ENCODE measurements at regions not wholly inside any gene's neighbourhood (a gene's known extent, or its start where the extent isn't known, plus 50 kb on each side); places are given as distances from the start of the nearest gene placed in this dataset.

DNA sequence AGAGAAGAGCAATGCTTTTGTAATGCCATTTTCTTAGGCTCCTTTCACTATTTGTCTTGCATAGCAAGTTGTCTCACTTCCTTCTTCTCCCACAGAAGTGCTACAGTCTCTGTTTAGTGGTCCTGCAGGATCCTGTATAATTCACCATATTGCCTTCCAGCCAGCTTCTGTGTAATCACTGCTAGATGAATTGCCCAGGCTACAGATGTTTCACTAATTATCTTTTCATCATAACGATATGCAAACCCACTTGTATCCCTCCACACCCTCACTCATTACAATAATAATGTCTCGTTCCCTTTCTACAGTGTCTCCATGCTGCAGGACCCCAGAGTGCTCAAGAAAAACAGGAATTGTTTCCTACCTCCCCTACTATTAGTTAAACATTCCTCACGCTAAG is 402.9 kb downstream of the TBL1XR1 start:
- no peak for DNase-seq (ENCODE audit: low read depth)

DNA sequence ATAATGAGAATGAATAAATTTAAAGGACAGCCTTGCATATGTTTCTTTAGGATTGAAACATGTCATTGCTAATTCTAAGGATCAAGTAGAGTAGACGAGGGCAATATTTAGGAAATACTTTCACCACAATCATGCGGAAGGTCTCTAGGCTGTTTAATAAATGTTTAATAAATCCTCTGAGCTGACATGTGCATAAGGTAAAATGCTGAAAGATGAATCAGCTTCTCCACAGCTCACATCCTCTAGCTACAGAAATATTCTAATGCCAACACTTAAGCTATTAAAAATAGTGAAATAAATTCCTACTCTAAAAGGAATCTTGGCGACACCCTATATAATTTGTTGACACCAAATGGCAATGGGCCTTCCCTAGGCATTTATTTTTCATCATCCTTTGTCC is 407.3 kb downstream of the TBL1XR1 start:
- DNase-seq (ENCODE audit: low read depth): no peak

- DNase-seq (ENCODE audit: low read depth): no peak
Measured at GRCh38 chr3:176789281-176789705, 408.0 kb downstream of the TBL1XR1 start.

- DNase-seq (ENCODE audit: low read depth): no peak
Measured at GRCh38 chr3:176787506-176787905, 409.8 kb downstream of the TBL1XR1 start.

DNA sequence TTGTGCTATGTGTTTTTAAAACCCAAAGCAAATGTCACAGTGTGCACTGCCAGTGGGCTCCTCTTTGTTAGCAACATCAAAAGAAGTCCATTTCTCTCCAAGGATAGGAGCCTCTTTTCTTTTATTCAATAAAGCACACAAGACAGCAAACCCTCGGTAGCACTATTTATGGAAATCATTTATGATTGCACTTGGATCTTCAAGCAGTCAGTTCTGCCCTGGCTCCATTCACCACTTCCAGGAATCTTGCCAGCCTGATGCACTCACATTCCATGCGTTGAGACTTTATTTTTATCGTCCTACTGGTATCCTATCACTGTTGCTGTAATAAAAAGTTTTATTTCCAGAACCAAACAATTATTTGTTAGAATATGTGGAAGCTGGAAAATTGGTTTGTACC is 412.1 kb downstream of the TBL1XR1 start:
- peak; percentile 32 for DNase-seq (ENCODE audit: low read depth)

- no peak for DNase-seq (ENCODE audit: low read depth)
Measured at GRCh38 chr3:176780766-176781165, 416.5 kb downstream of the TBL1XR1 start.

DNA sequence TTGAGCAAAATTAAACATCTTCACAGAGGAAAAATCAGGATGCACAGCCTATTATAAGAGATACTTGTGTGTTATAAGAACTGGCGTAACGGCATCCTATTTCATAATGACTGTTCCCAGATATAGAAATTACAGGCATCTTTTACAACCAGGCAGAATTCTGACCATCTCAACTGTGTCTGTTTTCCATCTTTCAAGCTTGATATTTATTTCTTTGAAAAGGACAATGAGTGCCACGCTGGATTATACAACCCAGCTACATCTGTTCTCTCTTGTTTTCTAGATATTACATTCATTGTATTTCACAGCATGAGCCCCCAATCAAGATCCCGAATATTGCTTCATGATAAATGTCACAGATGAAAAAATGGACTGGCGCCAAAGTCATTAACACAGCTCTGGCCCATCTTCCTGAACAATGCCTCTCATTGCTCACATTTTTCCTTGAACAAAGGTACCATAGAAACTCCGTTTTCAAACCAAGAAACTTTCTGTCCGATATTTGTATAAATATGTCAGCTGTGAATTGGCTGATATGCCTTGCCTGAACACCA is 420.6 kb downstream of the TBL1XR1 start:
- no peak for DNase-seq (ENCODE audit: low read depth)

GRCh38 chr3:176769547-176770190 is 427.6 kb downstream of the TBL1XR1 start:
- DNase-seq (ENCODE audit: low read depth): no peak

DNA sequence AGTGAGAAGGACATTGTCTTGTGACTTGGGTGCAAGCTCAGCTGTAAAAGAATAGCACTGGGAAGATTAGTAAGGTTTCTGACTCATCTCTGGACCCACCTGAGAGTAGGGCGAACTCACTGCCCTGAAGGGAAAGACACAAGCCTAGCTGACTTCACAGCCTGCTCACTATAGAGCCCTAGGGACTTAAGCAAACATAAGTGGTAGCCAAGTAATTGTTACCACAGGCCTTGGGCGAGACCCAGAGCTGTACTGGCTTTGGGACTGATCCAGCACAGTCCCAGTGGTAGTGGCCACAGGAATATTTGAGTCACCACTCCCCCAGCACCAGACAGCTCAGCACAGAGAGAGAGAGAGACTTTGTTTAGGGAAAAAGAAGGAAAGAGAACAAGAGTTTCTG is 429.9 kb downstream of the TBL1XR1 start:
- DNase-seq (ENCODE audit: low read depth): peak; percentile 92

DNA sequence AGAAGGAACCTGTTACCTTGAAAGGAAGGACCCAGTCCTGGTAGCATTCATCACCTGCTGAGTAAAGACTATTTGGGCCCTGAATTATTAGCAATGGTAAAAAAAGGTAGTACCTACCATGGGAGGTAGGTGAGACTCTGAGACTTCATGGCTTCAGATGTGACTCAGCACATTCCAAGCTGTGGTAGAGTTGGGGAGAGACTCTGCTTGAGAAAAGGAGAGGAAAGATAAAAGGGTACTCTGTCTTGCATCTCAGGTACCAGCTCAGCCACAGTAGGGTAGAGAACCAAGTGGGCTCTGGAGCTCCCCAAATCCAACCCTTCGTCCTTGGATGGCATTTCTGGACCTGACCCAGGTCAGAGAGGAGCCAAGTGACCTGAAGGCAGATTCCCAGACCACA is 430.4 kb downstream of the TBL1XR1 start:
- DNase-seq (ENCODE audit: low read depth): no peak

DNA sequence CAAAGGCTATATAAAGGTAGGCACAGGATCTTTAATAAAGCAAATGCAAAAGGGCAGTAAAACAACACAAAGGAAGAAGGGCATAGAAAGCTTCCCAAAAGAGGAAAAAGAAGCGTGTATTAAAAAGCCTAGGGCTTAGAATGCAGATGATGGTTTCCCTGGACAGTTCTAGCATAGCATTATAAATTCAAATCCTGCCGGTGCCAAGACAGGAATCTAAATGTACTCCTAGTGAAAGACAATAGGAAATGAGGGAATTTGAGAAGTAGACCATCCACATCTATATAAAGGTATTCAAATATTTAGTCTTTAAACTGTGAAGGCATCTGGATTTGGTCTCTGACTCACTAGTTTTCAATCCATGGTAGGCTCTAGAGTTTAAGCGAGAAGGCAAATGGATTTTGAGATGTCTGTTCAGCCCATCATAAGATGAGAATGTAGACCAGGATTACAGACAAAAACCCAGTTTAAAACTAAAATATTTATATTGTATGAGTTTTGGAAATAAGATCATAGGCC is 431.8 kb downstream of the TBL1XR1 start:
- DNase-seq (ENCODE audit: low read depth): no peak

DNA sequence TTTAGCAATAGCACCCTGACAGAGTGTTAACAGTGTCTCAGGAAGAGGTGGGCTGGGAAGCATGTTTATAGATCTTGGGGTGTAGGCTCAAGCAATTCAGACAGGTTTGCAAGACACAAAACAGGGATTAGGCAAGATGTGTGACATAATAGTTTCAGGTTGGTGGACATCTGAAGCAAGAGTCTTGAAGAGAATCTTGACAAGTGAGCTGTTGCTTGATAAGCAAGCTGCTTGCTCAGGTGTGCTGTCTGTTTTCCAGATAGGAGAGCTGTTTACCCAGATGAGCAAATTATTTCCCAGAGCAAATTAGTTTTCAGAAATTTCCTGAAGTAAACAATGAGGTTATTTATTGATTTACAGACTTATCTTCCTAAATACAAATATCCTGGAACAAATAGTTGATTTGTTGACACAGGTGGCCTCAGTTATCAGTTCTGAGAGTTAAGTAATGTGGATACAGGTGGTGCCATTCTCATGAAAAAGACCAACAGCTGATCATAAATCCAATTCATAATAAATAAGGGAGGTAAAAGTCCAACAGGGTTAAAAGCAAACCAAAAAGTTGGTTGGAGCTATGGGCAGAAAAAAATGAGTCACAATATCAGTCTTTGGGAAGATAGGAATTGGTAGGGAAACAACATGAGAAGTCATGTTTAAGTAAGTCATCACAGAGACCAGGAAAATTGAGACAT is 437.3 kb downstream of the TBL1XR1 start:
- DNase-seq (ENCODE audit: low read depth): no peak

GRCh38 chr3:176757429-176757828 is 439.9 kb downstream of the TBL1XR1 start:
- no peak for DNase-seq (ENCODE audit: low read depth)

GRCh38 chr3:176755977-176756376 is 441.3 kb downstream of the TBL1XR1 start:
- no peak for DNase-seq (ENCODE audit: low read depth)

DNA sequence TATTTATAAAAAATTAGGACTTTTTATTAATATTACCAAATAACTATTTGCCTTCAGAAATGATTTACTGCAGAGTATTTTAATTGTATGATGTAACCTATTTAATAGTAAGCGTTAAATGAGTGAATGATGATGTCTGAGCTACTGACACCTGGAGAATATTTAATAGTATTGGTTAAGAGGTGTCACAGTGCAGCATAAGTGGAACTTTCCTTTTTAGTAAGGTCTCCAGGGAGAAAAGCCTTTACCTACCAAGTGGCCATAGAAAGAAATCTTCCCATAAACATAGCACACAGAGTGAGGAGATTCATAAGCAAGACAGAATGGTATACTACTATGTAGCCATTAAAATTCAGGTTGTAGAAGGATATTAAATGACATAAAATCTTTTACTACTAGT is 441.7 kb downstream of the TBL1XR1 start:
- DNase-seq (ENCODE audit: low read depth): no peak

DNA sequence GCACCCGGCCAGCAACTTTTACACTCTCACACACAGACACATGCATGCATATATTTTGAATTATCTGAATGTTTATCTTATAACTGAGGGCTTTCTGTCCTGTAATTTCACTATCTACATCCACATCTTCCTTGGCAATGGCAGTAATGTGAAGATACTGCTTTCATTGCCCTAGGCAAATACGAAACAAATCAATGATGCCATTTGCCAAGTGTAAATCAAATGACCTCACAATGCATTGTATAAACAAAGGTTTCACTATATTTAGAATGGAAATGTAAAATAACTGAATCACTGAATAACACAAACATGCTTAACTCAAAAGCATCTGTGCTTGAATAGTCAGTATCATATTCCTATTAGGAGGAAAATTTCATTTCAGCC is 455.6 kb downstream of the TBL1XR1 start:
- DNase-seq (ENCODE audit: low read depth): no peak

- DNase-seq (ENCODE audit: low read depth): no peak
Measured at GRCh38 chr3:176740906-176741663, 456.2 kb downstream of the TBL1XR1 start.

- DNase-seq (ENCODE audit: low read depth): no peak
Measured at GRCh38 chr3:176739159-176739558, 458.1 kb downstream of the TBL1XR1 start.

- DNase-seq (ENCODE audit: low read depth): no peak
Measured at GRCh38 chr3:176737480-176738110, 459.7 kb downstream of the TBL1XR1 start.

GRCh38 chr3:176734146-176734545 is 463.1 kb downstream of the TBL1XR1 start:
- no peak for DNase-seq (ENCODE audit: low read depth)

GRCh38 chr3:176724394-176724759 is 472.9 kb downstream of the TBL1XR1 start:
- DNase-seq (ENCODE audit: low read depth): no peak

DNA sequence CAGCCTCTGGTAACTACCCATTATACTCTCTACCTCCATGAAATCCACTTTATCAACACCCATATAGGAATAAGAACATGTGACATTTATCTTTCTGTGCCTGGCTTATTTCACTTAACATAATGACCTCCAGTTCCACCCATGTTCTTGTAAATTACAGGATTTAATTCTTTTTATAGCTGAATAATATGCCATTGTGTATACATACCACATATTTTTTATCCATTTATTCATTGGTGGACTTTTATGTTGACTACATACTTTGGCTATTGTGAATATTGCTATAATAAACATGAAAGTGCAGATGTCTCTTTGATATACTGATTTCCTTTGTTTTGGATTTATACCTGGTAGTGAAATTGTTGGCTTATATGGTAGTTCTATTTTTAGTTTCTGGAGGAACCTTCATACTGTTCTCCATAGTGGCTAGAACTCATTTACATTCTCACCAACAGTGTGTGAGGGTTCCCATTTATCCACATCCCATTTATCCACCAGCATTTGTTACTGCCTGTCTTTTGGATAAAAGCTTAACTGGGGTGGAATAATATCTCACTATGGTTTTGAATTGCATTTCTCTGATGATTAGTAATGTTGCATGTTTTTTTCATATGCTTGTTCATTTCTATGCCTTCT is 473.4 kb downstream of the TBL1XR1 start:
- no peak for DNase-seq (ENCODE audit: low read depth)
